B cell (primary cell): ENCODE measurements at regions not wholly inside any gene's neighbourhood (a gene's known extent, or its start where the extent isn't known, plus 50 kb on each side); places are given as distances from the start of the nearest gene placed in this dataset.

Source experiments
- ATAC-seq: fragments of 200-7000 bp; cut with Tn5 transposase; one replicate; pipeline ENCODE4 v1.10.0; 2021; ENCODE audit warnings: low read depth, mild to moderate bottlenecking, moderate number of reproducible peaks, moderate library complexity
- CTCF ChIA-PET: fragments of 350-600 bp; sonication (Branson Sonifier 250); formaldehyde crosslinking; loops from one replicate; lab custom pipeline; 2021; ENCODE audit warnings: antibody characterized with exemption, inconsistent platforms; lab: Charles Lee
- POLR2A ChIA-PET: fragments of 350-600 bp; sonication (Branson Sonifier 250); formaldehyde crosslinking; loops from one replicate; lab custom pipeline; 2021; ENCODE audit warnings: antibody characterized with exemption; lab: Charles Lee
- DNase-seq: peaks from one replicate; pipeline ENCODE4 v3.0.0; 2013
- H2AFZ ChIP-seq: 2 replicates; pipeline ENCODE4 v1.6.1; 2012; ENCODE audit warnings: mild to moderate bottlenecking, low read depth, low read length; ENCODE audit not compliant: insufficient read depth, poor library complexity, severe bottlenecking
- H3K27ac ChIP-seq, 2 donors: 1 replicate in 1 of 2; 2 replicates in 1 of 2; pipeline ENCODE4 v1.5.1; 2012 to 2013; ENCODE audit warnings: low read length in 2 of 2, mild to moderate bottlenecking in 2 of 2, moderate library complexity in 1 of 2
- H3K27me3 ChIP-seq, 4 experiments: fragments of 200-600 bp in 1 of 4; sonication (generic) in 1 of 4; replicated peaks in 1 of 4; 1 replicate in 2 of 4; 2 replicates in 2 of 4; pipeline versions ENCODE4 v1.6.1 to v1.7.0; 2013 to 2016; ENCODE audit warnings: low read length in 3 of 4, mild to moderate bottlenecking in 2 of 4, mixed read lengths in 1 of 4, moderate library complexity in 1 of 4; ENCODE audit not compliant: insufficient read depth in 4 of 4, control insufficient read depth in 3 of 4; ENCODE audit errors: control extremely low read depth in 1 of 4
- H3K36me3 ChIP-seq, 2 experiments: replicated peaks in 1 of 2; 1 replicate in 1 of 2; 2 replicates in 1 of 2; pipeline versions ENCODE4 v1.6.1 to v1.7.1; 2013; ENCODE audit warnings: low read length in 1 of 2; ENCODE audit not compliant: insufficient read depth in 2 of 2, control insufficient read depth in 1 of 2; ENCODE audit errors: control extremely low read depth in 1 of 2, extremely low read depth in 1 of 2
- H3K4me1 ChIP-seq, 2 donors: fragments of 200-600 bp in 1 of 2; sonication (generic) in 1 of 2; 1 replicate in 1 of 2; 2 replicates in 1 of 2; pipeline versions ENCODE4 v1.5.1 to v1.6.1; 2013 to 2017; ENCODE audit warnings: low read length in 2 of 2; ENCODE audit not compliant: control insufficient read depth in 2 of 2, insufficient read depth in 2 of 2
- H3K4me2 ChIP-seq: replicated peaks from 2 replicates; pipeline ENCODE3; 2012; ENCODE audit warnings: mild to moderate bottlenecking, low read depth, low read length; ENCODE audit not compliant: poor library complexity, severe bottlenecking
- H3K4me3 ChIP-seq, 5 experiments: fragments of 200-600 bp in 1 of 5; sonication (generic) in 1 of 5; 1 replicate in 3 of 5; 2 replicates in 2 of 5; pipeline versions ENCODE4 v1.5.1 to v1.7.0; 2011 to 2016; ENCODE audit warnings: low read length in 4 of 5, mild to moderate bottlenecking in 4 of 5, low read depth in 2 of 5, control low read depth in 1 of 5, moderate library complexity in 1 of 5; ENCODE audit not compliant: insufficient read depth in 1 of 5; ENCODE audit errors: control extremely low read depth in 1 of 5, extremely low read depth in 1 of 5
- H3K79me2 ChIP-seq: fragments of 200-600 bp; sonication (generic); one replicate; pipeline ENCODE4 v1.6.0; 2016; ENCODE audit warnings: low read length; ENCODE audit not compliant: control insufficient read depth, insufficient read depth
- H3K9ac ChIP-seq: fragments of 200-600 bp; sonication (generic); 2 replicates; pipeline ENCODE4 v1.6.1; 2017; ENCODE audit warnings: mild to moderate bottlenecking, low read length, moderate library complexity
- H3K9me3 ChIP-seq, 3 donors: one replicate each; pipeline versions ENCODE4 v1.6.1 to v1.7.1; 2013; ENCODE audit warnings: low read length in 2 of 3; ENCODE audit not compliant: control insufficient read depth in 2 of 3, insufficient read depth in 1 of 3; ENCODE audit errors: control extremely low read depth in 1 of 3
- H4K20me1 ChIP-seq: 2 replicates; pipeline ENCODE4 v1.6.0; 2012; ENCODE audit warnings: mild to moderate bottlenecking, low read length; ENCODE audit not compliant: insufficient read depth, control insufficient read depth, poor library complexity, severe bottlenecking
- H3K27ac Mint-ChIP-seq: one replicate; pipeline ENCODE4 v1.8.0; 2021; ENCODE audit warnings: mixed read lengths
- H3K27me3 Mint-ChIP-seq: one replicate; pipeline ENCODE4 v1.8.0; 2021; ENCODE audit warnings: mixed read lengths
- H3K4me1 Mint-ChIP-seq: one replicate; pipeline ENCODE4 v1.8.0; 2021; ENCODE audit warnings: mixed read lengths
- H3K4me3 Mint-ChIP-seq: one replicate; pipeline ENCODE4 v1.8.0; 2021; ENCODE audit warnings: mixed read lengths
- H3K9me3 Mint-ChIP-seq: one replicate; pipeline ENCODE4 v1.8.0; 2022; ENCODE audit warnings: mixed read lengths; ENCODE audit not compliant: insufficient read depth
- EZH2 ChIP-seq: IDR thresholded peaks from 2 replicates; pipeline ENCODE4 v1.6.1; 2012; ENCODE audit warnings: borderline replicate concordance, low read depth, mild to moderate bottlenecking, moderate library complexity, low read length; ENCODE audit not compliant: insufficient read depth, poor library complexity, severe bottlenecking
- WGBS: methylation state at CpG from one replicate; pipeline ENCODE4 v1.1.5; 2013; ENCODE audit warnings: missing lambda C conversion rate; ENCODE audit not compliant: insufficient coverage; 5-methylcytosine and 5-hydroxymethylcytosine counted together
- intact Hi-C: fragments of 100-400 bp; cut with micrococcal nuclease; formaldehyde crosslinking; loops from one replicate; pipeline ENCODE4 v1.10.0; 2022
- TF ChIP-seq, protein P1 (sequence below): fragments of 200-600 bp; IDR thresholded peaks from one replicate; pipeline ENCODE4 v1.8.0; 2022; ENCODE audit warnings: antibody characterized with exemption, mild to moderate bottlenecking

DNA sequence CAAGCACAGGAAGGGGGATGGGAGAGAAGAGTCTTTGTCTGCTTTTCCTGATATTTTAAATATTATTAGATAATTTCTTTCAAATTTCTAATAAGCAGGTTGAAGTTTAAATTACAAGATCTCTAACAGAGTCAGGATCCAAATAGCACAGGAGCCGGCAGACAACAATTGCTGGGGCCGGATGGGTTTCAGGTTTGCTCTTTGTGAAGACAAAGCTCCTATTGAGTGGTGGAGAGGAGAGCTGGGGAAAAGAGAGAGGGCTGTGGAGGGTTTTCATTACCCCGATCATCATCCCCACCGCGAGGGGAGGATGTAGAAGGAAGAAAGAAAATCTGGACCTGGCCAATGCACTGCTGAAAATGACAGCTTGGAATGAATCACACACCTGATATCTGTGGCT is 197.3 kb downstream of the SOX9 start:
- WGBS = 81% methylated on average over 4 of the region's 5 CpGs

DNA sequence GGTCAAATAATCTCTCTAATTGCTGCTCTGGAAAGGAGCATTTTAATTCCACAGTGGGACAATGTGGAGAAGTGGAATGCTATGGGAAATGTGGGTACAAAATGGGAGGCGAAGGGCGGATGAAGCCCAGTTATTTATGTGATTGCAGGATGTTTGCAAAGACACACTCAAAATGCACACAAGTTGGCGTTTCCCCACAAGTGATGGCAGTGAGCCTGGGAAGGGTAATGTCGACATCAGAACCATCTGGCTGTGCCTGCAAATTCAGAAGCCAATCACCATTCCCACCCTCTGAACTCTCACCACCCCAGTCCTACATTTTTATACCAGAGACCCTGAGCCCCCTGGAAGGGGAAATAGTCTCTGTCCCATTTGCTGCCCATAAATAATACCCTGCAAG is 201.1 kb downstream of the SOX9 start:
- no CpG with 5 or more reads among the region's 4 CpGs for WGBS
- H3K27me3 Mint-ChIP-seq = peaks cover 11% of the 10 kb centered on the region
- no peaks in the 10 kb centered on the region for H3K36me3 ChIP-seq
- no peak overlapping the region for H3K4me2 ChIP-seq
- intact Hi-C loops = no loop called here
- peaks cover 0 to 11% of the 10 kb centered on the region in 2 donors for H3K4me1 ChIP-seq
- no peaks in the 10 kb centered on the region for H3K79me2 ChIP-seq
- DNase-seq (no peak), ATAC-seq (no peak)
- no peak overlapping the region for H3K4me3 ChIP-seq
- no peak overlapping the region for H3K27ac ChIP-seq
- H3K9me3 Mint-ChIP-seq = peaks cover 6% of the 10 kb centered on the region
- no peaks in the 10 kb centered on the region for H3K27me3 ChIP-seq
- no peak overlapping the region for H3K27ac Mint-ChIP-seq
- TF ChIP-seq, protein P1, sequence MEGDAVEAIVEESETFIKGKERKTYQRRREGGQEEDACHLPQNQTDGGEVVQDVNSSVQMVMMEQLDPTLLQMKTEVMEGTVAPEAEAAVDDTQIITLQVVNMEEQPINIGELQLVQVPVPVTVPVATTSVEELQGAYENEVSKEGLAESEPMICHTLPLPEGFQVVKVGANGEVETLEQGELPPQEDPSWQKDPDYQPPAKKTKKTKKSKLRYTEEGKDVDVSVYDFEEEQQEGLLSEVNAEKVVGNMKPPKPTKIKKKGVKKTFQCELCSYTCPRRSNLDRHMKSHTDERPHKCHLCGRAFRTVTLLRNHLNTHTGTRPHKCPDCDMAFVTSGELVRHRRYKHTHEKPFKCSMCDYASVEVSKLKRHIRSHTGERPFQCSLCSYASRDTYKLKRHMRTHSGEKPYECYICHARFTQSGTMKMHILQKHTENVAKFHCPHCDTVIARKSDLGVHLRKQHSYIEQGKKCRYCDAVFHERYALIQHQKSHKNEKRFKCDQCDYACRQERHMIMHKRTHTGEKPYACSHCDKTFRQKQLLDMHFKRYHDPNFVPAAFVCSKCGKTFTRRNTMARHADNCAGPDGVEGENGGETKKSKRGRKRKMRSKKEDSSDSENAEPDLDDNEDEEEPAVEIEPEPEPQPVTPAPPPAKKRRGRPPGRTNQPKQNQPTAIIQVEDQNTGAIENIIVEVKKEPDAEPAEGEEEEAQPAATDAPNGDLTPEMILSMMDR = no peak
- TF ChIP-seq EZH2 = no peak
- ChIA-PET CTCF (no interaction called here), POLR2A (no interaction called here)
- H3K9ac ChIP-seq = no peak overlapping the region
- H3K4me3 Mint-ChIP-seq = no peak overlapping the region
- H3K9me3 ChIP-seq = no peaks in the 10 kb centered on the region
- no peak overlapping the region for H2AFZ ChIP-seq
- peaks cover 9% of the 10 kb centered on the region for H3K4me1 Mint-ChIP-seq
- H4K20me1 ChIP-seq = no peaks in the 10 kb centered on the region

More for the DNA sequence above, 197.3 kb downstream of the SOX9 start:
- POLR2A ChIA-PET = no interaction called here
- DNase-seq (no peak), ATAC-seq (no peak)
- Histone ChIP-seq H3K27me3 (no peaks in the 10 kb centered on the region), H3K4me2 (no peak overlapping the region), H3K79me2 (no peaks in the 10 kb centered on the region), H3K9me3 (no peaks in the 10 kb centered on the region), H3K4me1 (peaks cover 0 to 11% of the 10 kb centered on the region in 2 donors), H2AFZ (no peak overlapping the region), H4K20me1 (no peaks in the 10 kb centered on the region), H3K9ac (no peak overlapping the region), H3K27ac (no peak overlapping the region), H3K36me3 (no peaks in the 10 kb centered on the region), H3K4me3 (no peak overlapping the region)
- Mint-ChIP-seq H3K9me3 (peaks cover 2% of the 10 kb centered on the region), H3K4me3 (no peak overlapping the region), H3K27ac (no peak overlapping the region), H3K27me3 (peaks cover 11% of the 10 kb centered on the region), H3K4me1 (peaks cover 9% of the 10 kb centered on the region)
- TF ChIP-seq EZH2 = no peak
- TF ChIP-seq, protein P1 = no peak
- intact Hi-C loops = no loop called here
- CTCF ChIA-PET = no interaction called here
